Loucy (cell line): ENCODE measurements at regions not wholly inside any gene's neighbourhood (a gene's known extent, or its start where the extent isn't known, plus 50 kb on each side); places are given as distances from the start of the nearest gene placed in this dataset.

Experiments used
- H2AFZ ChIP-seq: fragments of 200-600 bp; sonication (generic); 2 replicates; pipeline ENCODE4 v1.6.0; 2016; ENCODE audit warnings: antibody characterized with exemption, mild to moderate bottlenecking, low read length, moderate library complexity
- H3F3A ChIP-seq: fragments of 200-600 bp; 2 replicates; pipeline ENCODE4 v1.6.0; 2016; ENCODE audit warnings: antibody characterized with exemption, low read depth, mild to moderate bottlenecking
- H3K27me3 ChIP-seq: fragments of 200-600 bp; sonication (generic); 2 replicates; pipeline ENCODE4 v1.6.1; 2014; ENCODE audit warnings: low read length, mild to moderate bottlenecking; ENCODE audit not compliant: insufficient read depth, poor library complexity, severe bottlenecking
- H3K36me3 ChIP-seq: fragments of 200-600 bp; sonication (generic); 2 replicates; pipeline ENCODE4 v1.6.1; 2016; ENCODE audit warnings: low read length; ENCODE audit not compliant: insufficient read depth
- H3K4me1 ChIP-seq: fragments of 200-600 bp; sonication (generic); 2 replicates; pipeline ENCODE4 v1.5.1; 2014; ENCODE audit warnings: low read length, mild to moderate bottlenecking; ENCODE audit not compliant: insufficient read depth, poor library complexity, severe bottlenecking
- H3K4me2 ChIP-seq: fragments of 200-600 bp; sonication (generic); 2 replicates; pipeline ENCODE4 v1.6.0; 2014; ENCODE audit warnings: antibody characterized with exemption, low read length, low read depth, mild to moderate bottlenecking; ENCODE audit not compliant: poor library complexity, severe bottlenecking
- H3K4me3 ChIP-seq: fragments of 200-600 bp; sonication (generic); 2 replicates; pipeline ENCODE4 v1.5.1; 2014; ENCODE audit warnings: low read length, mild to moderate bottlenecking, mixed read lengths; ENCODE audit not compliant: poor library complexity, severe bottlenecking
- H3K79me2 ChIP-seq: fragments of 200-600 bp; sonication (generic); 2 replicates; pipeline ENCODE4 v1.6.1; 2014; ENCODE audit warnings: low read length; ENCODE audit not compliant: insufficient read depth
- H3K9ac ChIP-seq: fragments of 200-600 bp; sonication (generic); 2 replicates; pipeline ENCODE4 v1.6.0; 2014; ENCODE audit warnings: mild to moderate bottlenecking, low read depth, low read length, moderate library complexity; ENCODE audit not compliant: poor library complexity, severe bottlenecking
- H3K9me2 ChIP-seq: fragments of 200-600 bp; sonication (generic); replicated peaks from 2 replicates; pipeline ENCODE4 v1.6.1; 2016; ENCODE audit warnings: low read depth, low read length, mixed read lengths
- H3K9me3 ChIP-seq: fragments of 200-600 bp; sonication (generic); 2 replicates; pipeline ENCODE4 v1.6.1; 2014; ENCODE audit warnings: mild to moderate bottlenecking, antibody characterized with exemption, low read length, low read depth; ENCODE audit not compliant: insufficient read depth
- H4K20me1 ChIP-seq: fragments of 200-600 bp; sonication (generic); 2 replicates; pipeline ENCODE4 v1.6.0; 2014; ENCODE audit warnings: antibody characterized with exemption, low read length, mild to moderate bottlenecking; ENCODE audit not compliant: insufficient read depth, poor library complexity, severe bottlenecking
- CTCF ChIP-seq: fragments of 200-600 bp; sonication (generic); conservative IDR thresholded peaks from 2 replicates; pipeline ENCODE4 v1.5.1; 2014; ENCODE audit warnings: mild to moderate bottlenecking, antibody characterized with exemption, low read length
- EZH2phosphoT487 ChIP-seq: fragments of 200-600 bp; IDR thresholded peaks from 2 replicates; pipeline ENCODE4 v1.6.1; 2018; ENCODE audit warnings: antibody characterized with exemption, mild to moderate bottlenecking, moderate library complexity, borderline replicate concordance

- H3K4me2 ChIP-seq, result no peak overlapping the region
- TF ChIP-seq CTCF (no peak), EZH2phosphoT487 (no peak)
- H3K27me3 ChIP-seq, result no peaks in the 10 kb centered on the region
- H3K79me2 ChIP-seq, result no peaks in the 10 kb centered on the region
- no peaks in the 10 kb centered on the region for H3K9me2 ChIP-seq
- H3K9me3 ChIP-seq, result no peaks in the 10 kb centered on the region
- H4K20me1 ChIP-seq, result no peaks in the 10 kb centered on the region
- H3K4me1 ChIP-seq, result no peaks in the 10 kb centered on the region
- H3K36me3 ChIP-seq, result no peaks in the 10 kb centered on the region
- H3F3A ChIP-seq, result no peaks in the 10 kb centered on the region
- H3K4me3 ChIP-seq, result no peak overlapping the region
- H2AFZ ChIP-seq, result no peak overlapping the region
- H3K9ac ChIP-seq, result no peak overlapping the region
Observed at GRCh38 chr11:95459291-95460042, 228.5 kb upstream of the SESN3 start.

GRCh38 chr11:95456714-95457491, 225.9 kb upstream of the SESN3 start:
- no peak overlapping the region for H2AFZ ChIP-seq
- no peak for TF ChIP-seq CTCF
- no peak for TF ChIP-seq EZH2phosphoT487
- H3K27me3 ChIP-seq, result no peaks in the 10 kb centered on the region
- H3K4me2 ChIP-seq, result no peak overlapping the region
- H4K20me1 ChIP-seq, result no peaks in the 10 kb centered on the region
- no peaks in the 10 kb centered on the region for H3K4me1 ChIP-seq
- no peaks in the 10 kb centered on the region for H3K79me2 ChIP-seq
- H3K4me3 ChIP-seq, result no peak overlapping the region
- H3K9ac ChIP-seq, result no peak overlapping the region
- no peaks in the 10 kb centered on the region for H3K9me2 ChIP-seq
- no peaks in the 10 kb centered on the region for H3F3A ChIP-seq
- no peaks in the 10 kb centered on the region for H3K36me3 ChIP-seq
- no peaks in the 10 kb centered on the region for H3K9me3 ChIP-seq

DNA sequence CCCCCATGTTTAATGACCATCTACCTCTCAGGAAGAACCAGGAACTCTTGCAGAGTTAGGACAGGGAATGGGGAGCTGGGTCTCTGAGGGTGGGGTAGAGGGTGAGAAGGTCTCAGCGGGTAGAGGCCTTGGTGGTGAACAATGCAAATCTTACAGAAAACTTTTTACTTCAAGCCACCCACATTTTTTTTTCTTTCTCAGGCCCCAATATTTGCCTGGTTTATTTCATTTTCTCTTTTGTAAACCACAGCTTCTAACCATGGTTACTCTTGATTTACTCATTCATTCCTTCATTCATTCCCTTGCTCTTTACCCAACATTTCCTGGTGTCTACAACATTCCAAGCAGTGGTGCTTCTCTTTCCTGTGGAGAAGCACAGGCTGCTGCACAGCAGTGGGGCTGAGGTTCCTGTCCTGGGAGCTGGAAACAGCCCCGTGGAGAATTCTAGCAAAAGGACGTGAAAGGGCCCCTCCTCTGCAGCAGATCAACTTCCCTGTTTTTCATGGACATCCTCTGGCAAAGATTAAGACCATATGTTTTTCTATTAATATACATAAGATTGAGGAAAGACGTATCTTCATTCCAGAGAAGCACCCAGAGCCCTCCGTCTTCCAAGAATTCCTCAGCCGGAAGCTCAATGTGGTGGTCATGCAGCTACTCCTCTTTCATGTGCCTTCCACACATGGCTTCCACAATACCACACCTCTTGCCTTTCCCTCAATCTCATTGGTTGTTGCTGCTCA, 224.4 kb upstream of the SESN3 start:
- TF ChIP-seq EZH2phosphoT487 (no peak), CTCF (no peak)
- H3K27me3 ChIP-seq, result no peaks in the 10 kb centered on the region

More for the DNA sequence above, 224.4 kb upstream of the SESN3 start:
- H4K20me1 ChIP-seq, result no peaks in the 10 kb centered on the region
- H3K79me2 ChIP-seq, result no peaks in the 10 kb centered on the region
- no peaks in the 10 kb centered on the region for H3K9me3 ChIP-seq
- H3K4me1 ChIP-seq, result peaks cover 5% of the 10 kb centered on the region
- no peaks in the 10 kb centered on the region for H3K36me3 ChIP-seq
- H3F3A ChIP-seq, result no peaks in the 10 kb centered on the region
- H3K4me3 ChIP-seq, result no peak overlapping the region
- no peak overlapping the region for H3K9ac ChIP-seq
- no peak overlapping the region for H3K4me2 ChIP-seq
- H2AFZ ChIP-seq, result no peak overlapping the region
- no peaks in the 10 kb centered on the region for H3K9me2 ChIP-seq
